Activated T-cell treated with anti-CD3 and anti-CD28 coated beads for 4 hours (primary cell): ENCODE measurements at regions not wholly inside any gene's neighbourhood (a gene's known extent, or its start where the extent isn't known, plus 50 kb on each side); places are given as distances from the start of the nearest gene placed in this dataset.
A peak's percentile ranks its signal among the peaks of the same experiment; 100 is the strongest.

Experiments
- DNase-seq: peaks from one replicate; pipeline ENCODE4 v3.0.0-alpha.2; 2020

DNA sequence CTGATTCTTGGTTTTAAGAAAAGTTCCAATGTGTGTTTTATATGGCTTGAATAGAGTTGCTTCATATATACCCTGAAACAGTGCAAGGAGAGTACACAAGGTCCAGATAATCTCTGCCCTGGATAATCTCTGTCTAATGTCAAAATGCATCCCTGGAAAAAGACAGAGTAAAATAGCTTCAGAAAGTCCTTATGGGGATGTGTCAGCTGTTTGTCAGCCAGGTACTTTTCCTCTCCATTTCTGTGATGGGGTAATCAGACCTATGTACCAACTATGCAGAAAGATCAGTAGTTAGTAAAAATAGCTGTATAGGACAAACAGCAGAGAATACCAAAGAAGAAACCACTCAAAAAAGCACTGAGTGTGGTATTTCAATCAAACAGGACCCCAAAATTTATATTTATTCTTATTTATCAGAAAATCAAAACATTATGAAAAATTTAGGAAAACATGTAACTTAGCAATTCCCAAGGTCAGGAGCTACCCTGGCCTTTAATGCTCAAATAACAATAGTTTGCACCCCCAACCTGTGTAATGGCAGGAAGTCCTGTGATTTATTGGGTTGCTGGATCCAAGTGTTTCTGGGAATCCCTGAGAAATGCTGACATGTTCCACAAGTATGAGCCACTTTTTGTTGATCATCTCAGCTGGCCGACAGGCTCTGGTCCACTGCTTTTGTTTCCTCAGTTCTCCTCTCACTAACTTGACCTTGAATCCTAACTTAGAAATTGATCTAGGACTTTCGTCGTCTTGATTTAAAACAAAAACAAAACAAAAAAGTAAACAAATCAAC lies 69.6 kb downstream of the MDH1 start:
- DNase-seq, result no peak

DNA sequence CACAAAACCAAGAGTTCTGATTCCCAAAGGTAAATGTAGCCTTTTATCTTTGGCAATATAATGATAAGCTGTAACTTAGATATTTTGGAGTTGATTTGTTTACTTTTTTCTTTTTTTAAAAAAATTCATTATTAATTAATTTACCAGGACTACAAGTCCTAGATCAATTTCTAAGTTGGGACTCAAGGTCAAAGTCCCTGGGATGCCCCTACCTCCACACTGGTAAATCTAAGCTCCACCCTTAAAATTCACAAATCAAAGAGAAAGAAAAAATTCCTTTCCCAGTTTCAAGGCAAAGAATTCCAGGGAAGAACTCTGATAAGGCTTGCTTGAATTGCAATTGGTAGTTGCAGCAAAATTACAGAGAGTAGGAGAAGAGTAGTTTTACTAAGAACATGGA lies 71.3 kb downstream of the MDH1 start:
- no peak for DNase-seq

GRCh38 chr2:63661076-63661475 lies 72.3 kb downstream of the MDH1 start:
- no peak for DNase-seq

GRCh38 chr2:63662028-63662804 lies 73.5 kb downstream of the MDH1 start:
- no peak for DNase-seq

DNA sequence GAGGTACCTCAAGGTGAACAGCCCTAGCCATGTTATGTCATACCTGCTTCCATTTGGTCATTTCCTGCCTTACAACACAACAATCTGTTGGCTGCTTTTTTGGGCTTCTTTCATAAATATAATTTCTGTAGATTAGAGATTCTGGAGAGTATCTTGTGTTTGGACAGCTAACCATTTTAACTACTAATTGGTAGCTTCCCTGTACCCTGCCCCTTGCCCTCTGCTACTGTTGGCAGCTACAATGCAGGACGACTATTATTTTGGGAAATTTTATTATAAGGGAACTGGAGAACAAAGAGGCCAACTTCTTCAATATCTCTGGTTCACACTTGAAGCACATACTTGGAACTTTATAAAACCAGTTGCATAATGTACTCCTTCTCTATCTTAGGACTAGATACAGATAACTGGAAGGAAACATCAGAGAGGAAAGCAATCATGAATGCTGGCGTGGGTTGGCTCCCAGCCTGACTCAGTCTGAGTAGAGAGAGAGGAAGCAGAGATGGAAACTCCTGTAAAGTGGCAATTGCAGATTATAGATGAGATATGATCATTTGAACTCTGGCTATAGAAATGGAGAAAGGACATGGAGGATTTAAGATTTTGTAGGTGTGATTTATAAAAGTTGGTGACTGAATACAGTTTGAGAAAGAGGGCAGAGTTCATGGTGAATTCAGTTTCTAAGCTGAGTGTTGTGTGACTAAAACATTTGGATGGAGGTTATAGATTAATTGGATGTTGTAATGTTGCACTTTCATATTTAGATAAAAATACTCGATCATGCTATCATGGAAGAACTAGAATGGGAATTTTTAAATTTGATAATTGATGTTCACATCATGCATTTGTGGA lies 74.5 kb downstream of the MDH1 start:
- DNase-seq, result no peak

GRCh38 chr2:63665091-63665490 lies 76.3 kb downstream of the MDH1 start:
- no peak for DNase-seq

GRCh38 chr2:63665846-63666475 lies 77.2 kb downstream of the MDH1 start:
- no peak for DNase-seq

DNA sequence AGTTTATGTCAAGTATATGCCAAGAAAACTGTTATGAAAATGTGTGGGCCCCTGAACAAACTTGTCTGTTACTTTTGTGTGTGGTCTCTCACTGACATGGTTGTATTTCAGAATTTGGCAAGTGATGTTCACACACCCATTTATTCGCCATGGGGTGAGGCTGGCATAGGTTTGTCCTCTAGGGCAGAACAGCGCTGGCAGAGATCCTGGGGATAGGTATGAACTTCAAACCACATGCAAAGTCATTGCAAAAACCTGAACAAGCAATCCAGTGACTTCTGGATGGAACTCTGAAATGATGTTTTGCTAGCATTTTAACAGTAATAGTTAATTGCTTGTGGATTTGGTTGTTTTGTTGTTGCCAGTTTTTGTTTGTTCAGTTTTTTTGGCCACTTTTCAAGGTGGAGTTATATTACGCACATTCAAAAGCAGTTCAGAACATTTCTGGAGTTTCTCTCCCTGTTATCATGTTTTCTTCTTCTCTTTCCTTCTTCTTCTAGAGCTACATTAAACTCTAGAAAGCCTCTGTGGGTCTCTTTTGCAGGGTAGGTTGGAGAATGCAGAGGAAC lies 78.5 kb downstream of the MDH1 start:
- DNase-seq, result no peak

- DNase-seq, result no peak
Observed at GRCh38 chr2:63668000-63668399, 79.2 kb downstream of the MDH1 start.

DNA sequence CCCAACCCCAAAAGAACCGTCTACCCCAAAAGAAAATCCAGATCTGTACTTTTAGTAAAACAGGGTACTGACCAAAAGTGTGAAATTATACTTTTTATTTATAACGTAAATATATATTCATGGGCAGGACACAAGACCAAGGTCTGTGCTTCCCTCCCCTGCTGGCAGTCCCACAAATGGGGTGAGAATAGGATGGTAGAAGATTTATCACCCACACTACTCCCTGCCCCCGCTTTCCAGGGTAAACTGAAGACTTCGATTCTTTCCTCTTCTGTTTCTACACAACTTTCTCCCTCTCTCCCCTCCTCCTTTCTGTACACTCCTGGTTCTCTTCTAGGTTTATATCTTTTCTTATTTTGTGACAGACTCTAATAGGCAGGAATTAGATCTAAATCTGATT lies 79.7 kb downstream of the MDH1 start:
- no peak for DNase-seq

DNA sequence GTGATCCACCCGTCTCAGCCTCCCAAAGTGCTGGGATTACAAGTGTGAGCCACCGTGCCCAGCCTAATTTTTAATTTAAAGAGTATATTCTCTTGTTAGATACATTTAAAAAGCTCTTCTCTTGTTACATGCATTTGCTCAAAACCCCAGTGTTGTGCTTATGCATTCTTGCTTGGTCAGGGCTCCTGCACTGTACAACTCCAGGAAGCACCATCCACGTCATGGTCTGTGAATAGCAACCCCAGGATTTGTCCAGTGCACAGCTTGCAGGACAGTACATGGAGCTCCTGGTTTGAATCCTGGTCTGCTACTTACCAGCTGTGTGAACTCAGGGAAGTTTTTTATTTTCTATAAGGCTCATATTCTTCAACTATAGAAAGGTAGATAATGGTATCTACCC lies 80.8 kb downstream of the MDH1 start:
- DNase-seq, result no peak

- DNase-seq, result no peak
Observed at GRCh38 chr2:63673865-63674533, 85.2 kb downstream of the MDH1 start.

GRCh38 chr2:63675026-63675425 lies 86.3 kb downstream of the MDH1 start:
- DNase-seq, result no peak

- no peak for DNase-seq
Observed at GRCh38 chr2:63676135-63676534, 87.4 kb downstream of the MDH1 start.

DNA sequence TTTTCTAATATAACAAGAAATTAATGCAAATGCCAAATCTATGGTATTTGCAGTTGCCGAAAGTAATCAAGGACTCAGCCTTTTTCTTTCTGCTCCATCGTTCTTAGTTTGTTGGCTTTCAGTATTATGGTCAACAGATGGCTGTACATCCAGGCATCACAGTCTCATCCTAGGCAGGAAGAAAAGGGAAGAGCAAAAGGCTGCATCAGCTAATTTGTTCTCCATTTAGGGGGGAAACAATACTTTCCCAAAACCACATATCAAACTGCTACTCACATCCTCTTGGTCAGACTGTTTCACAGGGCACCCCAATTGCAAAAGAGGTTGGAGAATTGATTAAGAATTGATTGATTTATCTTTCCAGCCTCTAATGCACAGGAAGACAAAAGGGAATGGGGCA lies 89.3 kb downstream of the MDH1 start:
- no peak for DNase-seq

DNA sequence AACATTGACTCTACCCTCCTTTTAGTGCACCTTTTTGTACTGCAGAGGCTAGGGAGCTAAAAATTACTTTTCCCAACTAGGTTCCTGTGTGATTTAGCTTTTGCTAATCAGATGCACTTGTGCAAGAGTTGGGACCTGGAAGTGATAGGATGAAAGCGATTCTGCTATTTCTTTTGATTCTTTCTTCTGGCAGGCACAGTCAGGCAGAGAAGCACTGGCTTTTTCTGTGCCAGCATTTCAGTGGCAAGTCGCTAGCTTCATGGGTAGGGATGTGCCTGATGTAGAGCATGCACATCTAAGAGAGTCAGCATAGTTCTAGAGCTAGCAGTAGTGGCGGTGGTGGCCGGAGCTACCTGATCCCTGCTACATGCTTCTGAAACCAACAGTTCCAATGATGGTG lies 89.8 kb downstream of the MDH1 start:
- no peak for DNase-seq

GRCh38 chr2:63679252-63679855 lies 90.6 kb downstream of the MDH1 start:
- no peak for DNase-seq

DNA sequence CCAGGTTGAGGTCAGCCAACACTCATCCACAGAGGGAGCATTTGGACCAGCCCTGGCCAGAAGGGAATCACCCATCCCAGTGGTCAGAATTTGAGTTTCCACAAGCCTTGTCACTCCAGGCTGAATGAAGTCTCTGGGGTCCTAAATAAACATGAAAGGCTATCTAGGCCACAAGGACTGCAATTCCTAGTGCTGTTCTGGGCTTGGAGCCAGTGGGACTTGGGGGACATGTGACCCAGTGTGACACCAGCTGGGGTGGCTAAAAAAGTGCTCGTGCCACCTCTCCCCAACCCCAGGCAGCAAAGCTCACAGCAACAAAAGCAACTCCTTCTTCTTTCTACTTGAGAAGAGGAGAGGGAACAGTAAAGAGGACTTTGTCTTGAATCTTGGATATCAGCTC lies 91.7 kb downstream of the MDH1 start:
- no peak for DNase-seq

- DNase-seq, result no peak
Observed at GRCh38 chr2:63681896-63682295, 93.1 kb downstream of the MDH1 start.

- peak; percentile 8 for DNase-seq
Observed at GRCh38 chr2:63692002-63692606, 103.3 kb downstream of the MDH1 start.

DNA sequence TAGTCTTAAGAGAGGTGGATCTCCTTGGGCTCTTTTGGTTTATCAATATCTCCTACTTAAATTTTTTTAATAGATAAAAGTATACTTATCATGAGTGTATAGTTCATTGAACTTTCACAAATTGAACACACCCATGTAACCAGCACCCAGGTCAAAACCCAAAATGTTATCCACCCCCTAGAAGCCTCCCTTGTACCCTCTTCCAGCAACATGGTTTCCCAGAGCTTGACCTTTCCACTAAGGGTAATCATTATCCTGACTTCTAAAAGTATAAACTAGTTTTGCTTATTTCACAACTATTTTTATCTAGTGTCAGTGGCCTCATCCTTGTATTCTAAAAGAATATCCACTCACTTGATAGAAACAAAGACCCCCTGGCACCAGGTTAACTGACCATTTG lies 106.8 kb downstream of the MDH1 start:
- DNase-seq, result no peak
